ENCODE measurements at regions not wholly inside any gene's neighbourhood (a gene's known extent, or its start where the extent isn't known, plus 50 kb on each side); places are given as distances from the start of the nearest gene placed in this dataset.
"Not testable (repeated sequence)": the region's sequence is repeated elsewhere in the genome, so short reads cannot be mapped to it uniquely, and the experiment has no call there.

GRCh38 chrX:137792214-137792613 lies 226.3 kb downstream of the ZIC3 start:
- intact Hi-C loops (cut with micrococcal nuclease): no loop called here
- ChIA-PET POLR2A (no interaction called here), RAD21 (ENCODE audit: low non-redundant PET in 1 of 2, low total read pairs in 2 of 2, uncharacterized antibody in 2 of 2, unreplicated experiment in 2 of 2) (no interaction called here), CTCF (no interaction called here)
- no peaks in the 10 kb centered on the region for H4K20me1 ChIP-seq (ENCODE audit: insufficient read depth)
- H3K9me2 ChIP-seq (ENCODE audit: insufficient read depth): no peaks in the 10 kb centered on the region
- no peak overlapping the region for H3K4me2 ChIP-seq (ENCODE audit: low read length)
- H3K4me3 ChIP-seq (replicated peaks in 1 of 2; ENCODE audit: low read depth in 1 of 2, low read length in 2 of 2): no peak overlapping the region
- TF ChIP-seq CEBPB (IDR thresholded peaks at IDR 0.05; ENCODE audit: low read depth): no peak
- TF ChIP-seq MAX (IDR thresholded peaks at IDR 0.05): no peak
- no peak for TF ChIP-seq EZH2phosphoT487 (IDR thresholded peaks at IDR 0.05; ENCODE audit: borderline replicate concordance)
- no peak for TF ChIP-seq ATF3 (IDR thresholded peaks at IDR 0.05)
- TF ChIP-seq EZH2 (IDR thresholded peaks at IDR 0.05): no peak
- TF ChIP-seq, protein P1, sequence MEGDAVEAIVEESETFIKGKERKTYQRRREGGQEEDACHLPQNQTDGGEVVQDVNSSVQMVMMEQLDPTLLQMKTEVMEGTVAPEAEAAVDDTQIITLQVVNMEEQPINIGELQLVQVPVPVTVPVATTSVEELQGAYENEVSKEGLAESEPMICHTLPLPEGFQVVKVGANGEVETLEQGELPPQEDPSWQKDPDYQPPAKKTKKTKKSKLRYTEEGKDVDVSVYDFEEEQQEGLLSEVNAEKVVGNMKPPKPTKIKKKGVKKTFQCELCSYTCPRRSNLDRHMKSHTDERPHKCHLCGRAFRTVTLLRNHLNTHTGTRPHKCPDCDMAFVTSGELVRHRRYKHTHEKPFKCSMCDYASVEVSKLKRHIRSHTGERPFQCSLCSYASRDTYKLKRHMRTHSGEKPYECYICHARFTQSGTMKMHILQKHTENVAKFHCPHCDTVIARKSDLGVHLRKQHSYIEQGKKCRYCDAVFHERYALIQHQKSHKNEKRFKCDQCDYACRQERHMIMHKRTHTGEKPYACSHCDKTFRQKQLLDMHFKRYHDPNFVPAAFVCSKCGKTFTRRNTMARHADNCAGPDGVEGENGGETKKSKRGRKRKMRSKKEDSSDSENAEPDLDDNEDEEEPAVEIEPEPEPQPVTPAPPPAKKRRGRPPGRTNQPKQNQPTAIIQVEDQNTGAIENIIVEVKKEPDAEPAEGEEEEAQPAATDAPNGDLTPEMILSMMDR (IDR thresholded peaks at IDR 0.05 in 2 of 3, conservative IDR thresholded peaks at IDR 0.05 in 1 of 3; ENCODE audit: borderline replicate concordance in 1 of 3, insufficient read depth in 1 of 3, low read depth in 2 of 3, low read length in 2 of 3): no peak
- no peak for TF ChIP-seq CBX3 (IDR thresholded peaks at IDR 0.05; ENCODE audit: low read depth)
- no peak for TF ChIP-seq POLR2AphosphoS5 (IDR thresholded peaks at IDR 0.05; ENCODE audit: low read depth, low read length)
- TF ChIP-seq ZBTB33 (IDR thresholded peaks at IDR 0.05; ENCODE audit: extremely low read depth, insufficient replicate concordance, low read length): no peak
- no peak for TF ChIP-seq POLR2A (IDR thresholded peaks at IDR 0.05; ENCODE audit: borderline replicate concordance, extremely low read depth, insufficient read depth, insufficient read length)
- TF ChIP-seq YY1 (IDR thresholded peaks at IDR 0.05; ENCODE audit: extremely low read depth, insufficient replicate concordance, low read depth, low read length): no peak
- no peak for TF ChIP-seq FOSL1 (IDR thresholded peaks at IDR 0.05; ENCODE audit: low read depth)
- no peak for TF ChIP-seq JUND (IDR thresholded peaks at IDR 0.05)
- no peak for TF ChIP-seq RAD21 (IDR thresholded peaks at IDR 0.05; ENCODE audit: low read depth)
- TF ChIP-seq ZFX (IDR thresholded peaks at IDR 0.05): no peak
- no peak for TF ChIP-seq SP1 (IDR thresholded peaks at IDR 0.05; ENCODE audit: low read depth)
- no peak for TF ChIP-seq ELF1 (IDR thresholded peaks at IDR 0.05; ENCODE audit: borderline replicate concordance, low read depth)
- no peak for TF ChIP-seq ZNF274 (IDR thresholded peaks at IDR 0.05; ENCODE audit: low read depth, low read length)
- TF ChIP-seq SRF (IDR thresholded peaks at IDR 0.05; ENCODE audit: low read depth): no peak
- H3K27ac ChIP-seq (ENCODE audit: low read depth, low read length): no peak overlapping the region
- H2AFZ ChIP-seq (ENCODE audit: low read depth, low read length, poor library complexity, severe bottlenecking): no peak overlapping the region
- no peaks in the 10 kb centered on the region for H3K4me1 ChIP-seq (ENCODE audit: control insufficient read depth in 1 of 2, insufficient read depth in 2 of 2, low read length in 2 of 2)
- no peaks in the 10 kb centered on the region for H3K9me3 ChIP-seq (ENCODE audit: control insufficient read depth in 1 of 2, insufficient read depth in 1 of 2, low read depth in 1 of 2, low read length in 2 of 2)
- no TSS peak for BruUV-seq (replicated peaks)
- no peaks in the 10 kb centered on the region for H3K79me2 ChIP-seq (ENCODE audit: insufficient read depth, low read length)
- DNase-seq (ENCODE audit: low read depth, low spot score): no peak
- no peaks in the 10 kb centered on the region for H3K36me3 ChIP-seq (ENCODE audit: control insufficient read depth in 1 of 2, insufficient read depth in 2 of 2, low read length in 2 of 2)
- no peak for ATAC-seq
- no peak overlapping the region for H3K9ac ChIP-seq (ENCODE audit: low read length)
- no peaks in the 10 kb centered on the region for H3K27me3 ChIP-seq (ENCODE audit: insufficient read depth, low read length)

DNA sequence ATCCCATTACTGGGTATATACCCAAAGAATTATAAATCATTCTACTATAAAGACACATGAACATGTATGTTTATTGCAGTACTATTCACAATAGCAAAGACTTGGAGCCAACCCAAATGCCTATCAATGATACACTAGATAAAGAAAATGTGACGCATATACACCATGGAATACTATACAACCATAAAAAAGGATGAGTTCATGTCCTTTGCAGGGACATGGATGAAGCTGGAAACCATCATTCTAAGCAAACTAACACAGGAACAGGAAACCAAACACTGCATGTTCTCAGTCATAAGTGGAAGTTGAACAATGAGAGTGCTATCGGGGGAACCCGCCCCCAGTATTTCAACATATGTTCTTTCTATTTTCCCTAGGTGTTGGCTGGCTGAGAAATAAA lies 232.0 kb downstream of the ZIC3 start:
- POLR2A ChIA-PET; H2AFZ ChIP-seq (ENCODE audit: low read depth, low read length, poor library complexity, severe bottlenecking); H3K4me1 ChIP-seq (ENCODE audit: control insufficient read depth in 1 of 2, insufficient read depth in 2 of 2, low read length in 2 of 2); BruUV-seq (replicated peaks); RAD21 ChIA-PET (ENCODE audit: low non-redundant PET in 1 of 2, low total read pairs in 2 of 2, uncharacterized antibody in 2 of 2, unreplicated experiment in 2 of 2); H3K27ac ChIP-seq (ENCODE audit: low read depth, low read length); H4K20me1 ChIP-seq (ENCODE audit: insufficient read depth); H3K36me3 ChIP-seq (ENCODE audit: control insufficient read depth in 1 of 2, insufficient read depth in 2 of 2, low read length in 2 of 2); DNase-seq (ENCODE audit: low read depth, low spot score); H3K9me3 ChIP-seq (ENCODE audit: control insufficient read depth in 1 of 2, insufficient read depth in 1 of 2, low read depth in 1 of 2, low read length in 2 of 2); CTCF ChIA-PET; ATAC-seq; intact Hi-C loops (cut with micrococcal nuclease); H3K9ac ChIP-seq (ENCODE audit: low read length); H3K4me2 ChIP-seq (ENCODE audit: low read length); H3K79me2 ChIP-seq (ENCODE audit: insufficient read depth, low read length); H3K4me3 ChIP-seq (replicated peaks in 1 of 2; ENCODE audit: low read depth in 1 of 2, low read length in 2 of 2); H3K27me3 ChIP-seq (ENCODE audit: insufficient read depth, low read length); H3K9me2 ChIP-seq (ENCODE audit: insufficient read depth): not testable (repeated sequence)
